HG02884 (cell line): ENCODE measurements at regions not wholly inside any gene's neighbourhood (a gene's known extent, or its start where the extent isn't known, plus 50 kb on each side); places are given as distances from the start of the nearest gene placed in this dataset.
A peak's percentile ranks its signal among the peaks of the same experiment; 100 is the strongest.

ENCODE experiments used
- ATAC-seq: cut with Tn5 transposase; IDR thresholded peaks from one replicate; pipeline ENCODE4 v1.9.1; 2021; ENCODE audit warnings: mild to moderate bottlenecking, moderate library complexity; ENCODE audit not compliant: unreplicated experiment

DNA sequence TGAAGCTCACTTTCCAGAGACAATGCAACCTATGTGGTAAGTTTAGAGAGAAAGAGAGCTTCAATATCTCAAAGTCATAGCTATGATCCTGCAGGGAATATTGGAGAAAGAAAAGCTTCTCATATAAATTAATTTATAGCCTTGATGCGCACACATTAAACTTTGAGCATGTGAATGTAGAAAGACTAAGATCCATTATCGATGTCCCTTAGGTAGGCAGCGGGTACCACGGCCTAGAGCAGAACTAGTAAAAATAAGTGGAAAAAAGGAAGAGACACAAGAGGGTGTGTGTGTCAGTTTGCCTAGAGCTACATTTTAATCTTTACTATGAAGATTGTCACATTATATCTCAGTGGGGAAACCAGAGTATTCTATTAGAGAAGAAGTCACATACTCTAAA is 685.6 kb downstream of the AMY1C start:
- no peak for ATAC-seq

DNA sequence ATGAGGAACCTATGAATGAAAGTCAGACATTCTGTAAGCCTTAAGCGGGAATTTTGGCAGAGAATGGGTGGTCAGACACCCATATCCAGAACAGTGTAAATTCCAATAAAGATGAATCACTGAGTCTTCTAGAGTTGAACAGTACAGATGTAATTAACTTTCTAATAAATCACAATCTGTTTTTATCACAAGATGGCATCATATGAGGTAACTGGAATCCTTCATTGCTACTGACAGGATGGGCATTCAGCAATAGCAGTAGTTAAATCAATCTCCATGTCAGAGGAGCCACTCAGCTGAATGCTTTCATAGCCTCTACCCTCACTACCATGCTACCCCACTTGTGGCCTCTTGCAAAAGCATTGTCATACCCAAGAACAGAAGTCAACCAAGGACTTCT is 690.3 kb downstream of the AMY1C start:
- no peak for ATAC-seq

DNA sequence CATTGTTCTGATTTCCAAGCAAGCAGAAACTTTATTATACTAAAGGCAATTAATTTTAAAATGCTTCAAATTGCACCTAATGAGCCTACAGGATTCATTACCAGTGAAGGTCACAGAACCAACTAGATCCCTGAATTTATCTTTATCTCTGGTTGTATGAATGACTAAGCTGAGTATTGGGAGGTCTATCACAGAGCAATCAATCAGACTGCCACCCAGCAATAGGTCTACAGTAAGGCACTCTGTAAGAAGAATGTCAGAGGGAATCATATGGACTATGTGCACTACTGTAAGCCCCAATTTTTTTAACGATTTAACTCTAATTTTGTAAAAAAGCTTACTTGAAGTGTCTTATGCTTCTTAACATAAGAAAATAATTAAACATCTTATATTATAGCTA is 707.0 kb downstream of the AMY1C start:
- no peak for ATAC-seq

DNA sequence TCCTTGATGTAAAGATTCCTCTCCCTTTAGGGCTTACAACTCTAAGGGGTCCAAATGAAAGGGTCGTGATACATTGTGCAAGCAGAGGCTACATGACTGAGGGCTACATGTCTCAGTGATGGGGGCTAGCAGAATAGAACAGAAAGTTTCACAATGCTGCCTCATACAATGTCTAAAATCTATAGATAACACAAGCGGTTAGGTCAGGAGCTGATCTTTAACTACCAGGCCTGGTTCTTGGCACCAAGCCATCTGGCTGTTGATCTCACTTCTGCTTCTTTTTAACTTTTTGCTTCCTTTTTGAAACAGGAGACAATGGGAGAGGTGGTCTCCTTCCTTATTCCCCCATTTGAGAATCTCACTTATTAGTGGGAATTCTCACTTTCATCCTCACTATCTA is 710.2 kb downstream of the AMY1C start:
- no peak for ATAC-seq

DNA sequence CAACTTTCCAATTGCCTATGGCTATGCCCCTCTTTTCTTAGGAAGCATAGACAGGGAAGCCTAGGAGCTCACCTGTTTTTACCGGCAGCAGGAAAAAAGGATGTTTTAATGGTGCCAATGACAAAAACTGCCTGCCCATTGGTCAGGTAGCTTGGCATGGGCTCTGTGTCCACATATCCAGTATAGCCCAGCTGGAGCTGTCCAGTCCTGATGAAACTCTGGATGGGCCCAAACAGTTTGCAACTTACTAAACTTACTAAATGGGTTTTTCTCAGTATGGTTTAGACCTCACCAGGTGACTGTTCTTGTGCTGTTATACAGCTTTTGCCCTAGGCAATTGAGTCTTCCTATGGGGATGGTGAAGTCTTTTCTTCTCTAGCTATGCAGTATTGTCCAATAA is 711.2 kb downstream of the AMY1C start:
- ATAC-seq = no peak

DNA sequence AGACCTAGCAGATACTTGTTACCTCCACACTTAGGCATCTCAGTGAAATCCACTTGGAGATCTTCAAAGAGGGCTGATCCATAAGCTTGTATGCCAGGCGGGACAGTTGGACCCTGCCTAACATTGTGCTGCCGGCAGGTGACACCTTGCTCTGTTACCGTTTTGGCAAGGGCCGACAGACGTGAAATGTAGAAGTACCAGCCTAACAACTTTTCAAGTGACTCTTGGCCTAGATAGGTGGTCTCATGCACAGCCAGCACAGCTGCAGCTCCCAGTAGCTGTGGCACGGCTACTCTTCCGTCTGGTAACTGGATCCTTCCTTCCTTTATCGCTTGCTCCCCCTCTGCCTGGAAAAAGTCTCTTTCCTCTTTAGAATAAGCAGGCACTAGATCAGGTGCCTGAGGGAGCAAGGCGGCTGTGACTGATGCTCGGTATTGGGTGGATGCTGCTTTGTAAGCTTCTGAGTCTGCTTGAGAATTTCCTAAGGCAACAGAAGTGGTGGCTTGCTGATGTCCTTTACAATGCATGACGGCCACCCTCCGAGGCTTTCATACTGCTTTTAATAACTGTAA is 713.5 kb downstream of the AMY1C start:
- ATAC-seq = no peak

DNA sequence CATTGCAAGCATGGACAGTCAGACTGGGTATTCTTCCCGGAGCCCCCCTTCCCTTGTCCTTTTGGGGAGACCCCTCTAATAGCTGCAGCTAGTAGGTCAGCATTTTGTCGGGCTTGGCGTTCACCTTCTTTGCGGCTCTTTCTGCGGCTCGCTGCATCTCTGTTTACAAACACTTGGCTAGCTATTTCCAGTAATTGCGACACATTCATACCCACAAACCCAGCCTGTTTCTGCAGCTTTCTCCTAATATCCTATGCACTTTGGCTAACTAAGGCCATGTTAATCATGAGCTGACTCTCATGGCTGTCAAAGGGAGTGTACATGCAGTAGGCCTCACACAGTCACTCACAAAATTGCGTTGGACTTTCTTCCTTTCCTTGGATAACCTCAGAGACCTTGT is 716.4 kb downstream of the AMY1C start:
- no peak for ATAC-seq

DNA sequence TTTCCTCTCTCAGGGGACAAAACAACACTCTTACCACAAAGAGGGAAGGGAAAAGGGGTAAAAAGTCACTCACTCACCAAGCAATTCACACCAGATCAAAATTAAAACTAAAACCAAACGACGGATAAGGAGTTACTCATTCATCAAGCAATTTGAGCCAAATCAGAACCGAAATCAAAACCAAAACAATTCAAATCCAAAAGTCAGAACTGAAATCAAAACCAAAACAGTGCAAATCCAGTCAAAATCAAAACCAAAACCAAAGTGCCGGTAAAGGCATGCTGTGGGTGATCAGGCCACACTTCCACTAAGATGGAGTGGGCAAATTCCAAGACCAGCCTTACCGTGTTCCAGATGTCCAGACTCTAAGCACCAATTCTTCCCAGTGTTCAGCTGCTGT is 717.9 kb downstream of the AMY1C start:
- no peak for ATAC-seq

DNA sequence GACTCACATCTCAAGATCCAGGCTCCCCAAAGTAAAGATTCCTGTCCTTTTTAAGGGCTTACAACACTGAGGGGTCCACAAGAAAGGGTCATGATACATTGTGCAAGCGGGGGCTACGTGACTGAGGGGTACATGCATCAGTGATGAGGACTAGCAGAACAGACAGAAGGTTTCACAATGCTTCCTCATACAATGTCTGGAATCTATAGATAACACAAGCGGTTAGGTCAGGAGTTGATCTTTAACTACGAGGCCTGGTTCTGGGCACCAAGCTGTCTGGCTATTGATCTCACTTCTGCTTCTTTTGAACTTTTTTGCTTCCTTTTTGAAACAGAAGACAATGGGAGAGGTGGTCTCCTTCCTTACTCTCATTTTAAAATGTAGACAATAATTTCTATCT is 718.6 kb downstream of the AMY1C start:
- ATAC-seq = no peak

DNA sequence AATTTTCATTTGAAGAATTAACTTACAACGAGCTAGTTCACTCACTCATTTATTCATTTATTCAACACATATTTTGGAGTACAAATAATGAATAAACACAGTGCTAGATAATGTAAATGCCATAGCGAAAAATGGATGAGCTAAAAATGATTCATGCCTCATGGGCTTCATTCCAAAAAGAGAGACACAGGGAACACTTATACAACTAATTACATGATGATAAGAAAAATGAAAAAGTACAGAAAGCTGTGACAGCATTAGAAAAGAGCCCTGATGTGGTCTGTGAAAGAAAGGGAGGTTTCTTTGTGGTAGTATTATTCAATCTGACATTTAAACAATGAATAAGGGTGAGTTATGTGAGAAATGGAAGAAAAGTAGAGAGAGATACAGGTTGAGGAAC is 726.4 kb downstream of the AMY1C start:
- no peak for ATAC-seq

DNA sequence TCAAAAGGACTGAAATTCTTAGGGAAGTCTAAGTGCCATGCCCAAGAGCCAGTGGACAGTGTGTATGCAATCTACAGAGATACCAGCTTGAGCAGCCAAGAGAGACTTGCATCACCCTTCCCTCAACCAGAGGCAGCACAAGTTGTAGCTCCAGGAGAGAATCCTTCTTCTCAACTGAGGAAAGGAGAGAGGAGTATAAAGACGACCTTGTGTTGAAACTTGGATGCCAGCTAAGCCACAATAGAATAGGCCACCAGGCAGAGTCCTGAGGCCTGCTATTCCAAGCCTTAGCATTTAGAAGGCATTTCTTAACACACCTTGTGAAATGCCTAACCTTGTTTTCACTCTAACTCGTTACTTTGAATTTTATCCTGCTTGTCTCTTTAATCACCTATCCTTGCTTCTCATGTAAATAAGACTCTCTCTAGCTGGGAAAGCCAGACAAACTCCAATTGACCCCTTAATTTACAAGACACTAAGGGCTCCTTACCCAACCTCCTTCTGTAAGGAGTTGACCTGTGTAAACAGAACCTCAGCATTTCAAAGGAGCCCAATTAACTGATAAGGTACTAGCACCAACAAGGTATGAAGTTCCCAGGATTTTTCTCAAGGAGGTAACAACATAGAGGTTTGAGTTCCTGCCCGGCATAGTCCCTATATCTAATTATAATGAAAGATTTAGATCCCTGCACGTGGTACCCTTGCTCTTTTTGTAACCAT is 738.8 kb downstream of the AMY1C start:
- ATAC-seq = no peak

DNA sequence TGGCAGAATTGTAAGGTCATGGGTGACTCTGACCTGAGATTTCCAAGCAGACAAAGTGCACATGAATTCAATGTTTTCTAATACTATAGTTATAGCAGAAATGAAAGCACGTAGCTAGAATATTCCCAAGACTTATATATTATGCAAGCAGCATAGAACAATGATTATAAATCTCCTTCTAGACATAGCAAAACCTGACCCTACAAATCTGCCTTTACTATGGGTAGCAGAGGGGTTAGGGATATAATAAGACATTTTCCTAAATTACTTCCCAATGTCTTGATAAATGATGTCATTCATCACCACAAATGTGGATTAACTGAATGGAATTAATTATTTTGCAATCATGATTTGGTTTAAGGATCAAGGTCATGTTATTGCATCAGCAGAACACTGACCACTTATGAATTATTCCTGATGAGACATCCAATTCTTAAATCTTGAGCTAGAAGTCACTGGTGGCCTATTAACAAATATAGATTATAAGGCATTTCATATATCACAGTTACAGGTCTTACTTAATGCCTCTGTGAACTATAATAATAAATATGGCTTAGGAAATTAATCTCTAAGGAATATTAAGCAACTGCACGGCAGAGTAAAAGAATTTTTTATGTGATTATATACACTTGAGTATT is 776.6 kb downstream of the AMY1C start:
- no peak for ATAC-seq

DNA sequence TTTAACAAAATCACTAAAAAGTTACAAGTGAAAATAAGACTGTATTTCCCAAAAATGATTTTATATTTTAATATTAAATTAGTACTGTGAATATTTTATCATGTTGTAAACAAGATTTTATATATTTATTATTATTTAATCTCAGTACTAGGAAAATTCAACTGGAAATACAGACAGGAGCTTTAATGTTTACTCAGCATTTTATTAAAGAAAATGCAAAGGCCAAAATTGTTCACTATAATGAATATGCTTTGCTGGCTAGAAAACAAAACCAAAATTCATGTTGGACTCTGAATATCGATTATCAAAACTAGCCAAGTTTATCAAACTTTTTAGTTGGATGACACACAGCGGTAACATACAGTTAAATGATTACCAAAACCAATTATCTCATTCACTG is 782.3 kb downstream of the AMY1C start:
- ATAC-seq = no peak

DNA sequence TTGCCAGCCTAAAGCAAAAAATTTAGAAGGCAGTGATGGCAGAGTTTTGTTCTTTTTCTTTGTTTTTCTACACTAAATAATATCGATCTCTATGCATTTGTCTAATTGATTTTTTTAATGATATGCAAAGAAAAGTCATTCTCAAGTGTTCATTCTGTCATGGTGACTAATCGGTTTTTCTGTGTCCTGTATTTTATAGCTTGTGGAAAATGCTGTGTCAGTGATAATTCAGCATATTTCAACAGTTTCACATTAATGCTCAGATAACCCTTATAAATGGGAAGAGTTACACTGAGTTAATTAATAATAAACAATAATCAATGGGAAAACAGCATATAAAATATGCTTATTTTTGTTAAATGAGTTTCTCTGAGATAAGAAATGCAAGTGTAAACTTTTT is 824.9 kb downstream of the AMY1C start:
- no peak for ATAC-seq

DNA sequence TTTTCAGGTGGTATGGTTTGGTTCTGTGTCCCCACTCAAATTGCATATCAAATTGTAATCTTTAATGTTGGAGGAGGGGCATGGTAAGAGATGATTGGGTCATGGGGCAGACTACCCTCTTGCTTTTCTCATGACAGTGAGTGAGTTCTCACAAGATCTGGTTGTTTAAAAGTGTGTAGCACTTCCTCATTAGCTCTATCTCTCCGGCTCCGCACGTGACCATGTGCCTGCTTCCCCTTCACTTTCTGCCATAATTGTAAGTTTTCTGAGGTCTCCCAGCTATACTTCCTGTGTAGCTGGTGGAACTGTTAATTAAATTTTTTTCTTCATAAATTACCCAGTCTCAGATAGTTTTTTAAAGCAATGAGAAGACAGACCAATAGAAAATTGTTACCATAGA is 843.2 kb downstream of the AMY1C start:
- ATAC-seq = peak; percentile 49

DNA sequence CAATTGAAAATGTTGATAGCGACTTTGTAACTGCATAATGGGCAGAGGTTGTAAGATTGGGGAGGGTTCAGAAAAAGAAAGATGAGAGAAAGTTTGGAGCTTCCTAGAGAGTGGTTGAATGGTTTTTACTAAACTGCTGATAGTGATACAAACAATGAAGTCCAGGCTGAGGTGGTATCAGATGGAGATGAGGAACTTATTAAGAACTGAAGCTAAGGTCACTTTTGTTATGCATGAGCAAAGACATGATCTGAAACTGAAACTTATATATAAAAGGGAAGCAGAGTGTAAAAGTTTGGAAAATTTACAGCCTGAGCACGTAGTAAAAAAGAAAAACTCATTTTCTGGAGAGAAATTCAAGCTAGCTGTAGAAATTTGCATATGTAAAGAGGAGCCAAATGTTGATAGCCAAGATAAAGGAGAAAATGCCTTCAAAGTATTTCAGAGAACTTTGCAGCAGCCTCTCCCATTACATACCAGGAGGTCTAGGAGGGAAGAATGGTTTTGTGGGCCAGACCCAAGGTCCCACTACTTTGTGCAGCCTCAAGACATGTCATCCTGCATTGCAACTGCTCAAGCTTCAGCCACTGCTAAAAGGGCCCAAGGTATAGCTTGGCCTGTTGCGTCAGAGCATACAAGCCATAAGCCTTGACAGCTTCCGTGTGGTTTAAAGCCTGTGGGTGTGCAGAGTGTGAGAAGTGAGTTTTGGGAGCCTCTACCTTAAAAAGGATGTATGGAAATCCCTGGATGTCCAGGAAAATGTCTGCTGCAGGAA is 843.9 kb downstream of the AMY1C start:
- peak; percentile 74 for ATAC-seq

DNA sequence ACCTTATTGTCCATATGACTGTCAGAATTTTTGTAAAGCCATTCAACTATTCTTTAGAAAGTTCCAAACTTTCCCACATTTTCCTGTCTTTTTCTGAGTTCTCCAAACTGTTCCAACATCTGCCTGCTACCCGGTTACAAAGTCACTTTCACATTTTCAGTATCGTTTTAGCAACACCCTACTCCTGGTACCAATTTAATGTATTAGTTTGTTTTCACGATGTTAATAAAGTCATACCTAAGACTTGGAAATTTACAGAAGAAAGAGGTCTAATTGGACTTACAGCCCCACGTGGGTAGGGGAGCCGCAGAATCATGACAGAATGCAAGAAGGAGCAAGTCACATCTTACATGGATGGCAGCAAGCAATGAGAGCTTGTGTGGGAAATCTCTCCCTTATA is 867.8 kb downstream of the AMY1C start:
- no peak for ATAC-seq

DNA sequence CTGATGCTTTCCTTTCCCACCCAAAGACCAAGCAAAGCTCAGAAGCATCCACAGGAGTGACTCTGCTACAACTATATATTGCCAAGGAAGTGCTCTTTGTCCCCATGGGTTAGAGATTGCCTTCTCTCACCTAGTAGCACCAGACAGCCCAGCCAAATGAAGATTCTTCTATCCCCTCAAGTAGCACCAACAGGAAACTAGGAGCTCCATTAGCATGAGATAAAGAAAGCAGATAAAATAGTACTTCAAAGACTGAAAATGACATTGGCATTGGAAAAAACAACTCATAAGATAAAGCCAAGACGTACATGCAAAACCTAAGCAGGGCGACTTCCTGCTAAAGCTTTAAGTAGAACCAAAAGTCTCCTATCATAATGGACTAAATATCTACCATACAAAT is 871.5 kb downstream of the AMY1C start:
- no peak for ATAC-seq

DNA sequence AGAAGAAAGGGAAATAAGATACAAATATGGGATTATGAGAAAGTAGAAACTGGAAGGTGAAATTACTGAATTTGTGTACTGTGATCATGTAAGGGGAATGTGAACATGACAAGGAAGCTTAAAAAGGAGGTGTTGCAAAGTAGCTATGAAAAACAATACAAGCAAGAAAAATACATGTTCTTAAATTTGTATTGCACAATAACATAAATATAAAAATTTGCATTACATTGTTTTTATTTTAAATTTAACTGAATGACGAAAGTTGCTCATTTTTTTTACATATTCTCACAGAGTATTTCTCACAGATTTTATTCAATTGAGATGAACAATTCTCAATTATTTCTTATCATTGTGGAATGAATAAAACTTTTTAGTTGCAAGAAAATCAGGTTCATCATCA is 874.8 kb downstream of the AMY1C start:
- ATAC-seq = no peak

DNA sequence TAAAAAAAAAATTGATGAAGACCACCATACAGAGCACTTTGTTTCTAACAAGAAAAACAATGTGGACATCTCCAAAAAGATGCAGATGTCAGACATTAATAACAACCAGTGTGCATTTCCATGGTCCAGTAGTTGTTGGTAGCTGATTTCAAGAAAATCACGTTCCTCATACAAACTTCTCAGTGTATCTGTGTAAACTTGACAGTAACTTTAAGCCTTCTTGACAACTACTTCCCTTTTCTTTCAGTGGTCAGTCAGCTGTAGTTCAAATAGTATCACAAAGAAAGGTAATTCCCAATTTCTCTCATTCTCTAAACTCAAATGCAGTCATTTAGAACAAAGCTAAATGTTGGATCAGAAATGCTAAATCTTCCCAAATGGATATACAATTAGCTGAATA is 879.9 kb downstream of the AMY1C start:
- ATAC-seq = no peak

DNA sequence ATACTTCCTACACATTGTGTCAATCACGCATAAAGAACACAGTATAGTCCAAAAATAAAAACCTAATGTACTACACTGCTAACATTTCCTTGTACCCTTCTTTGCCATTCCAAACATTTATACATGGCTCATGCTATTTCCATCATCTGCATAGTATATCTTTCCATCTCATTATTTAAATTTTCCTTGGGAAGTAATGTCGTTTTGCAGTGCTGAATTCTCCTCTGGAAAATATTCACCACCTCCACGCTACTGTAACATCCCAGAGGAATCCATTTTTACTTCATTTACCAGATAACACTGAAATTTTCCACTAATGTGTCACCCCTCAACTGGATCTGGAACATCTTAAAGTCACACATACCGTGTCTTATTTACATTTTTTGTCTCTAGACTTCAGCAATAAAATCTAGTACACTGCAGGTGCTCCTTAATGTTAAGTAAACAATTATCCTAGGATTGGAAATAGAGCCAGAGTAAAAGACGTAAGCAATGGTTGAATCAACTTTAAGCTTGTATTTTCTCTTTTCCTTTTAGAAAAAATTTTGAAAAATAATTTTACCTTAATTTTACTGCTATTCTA is 881.0 kb downstream of the AMY1C start:
- no peak for ATAC-seq
